Mammary epithelial cell (primary cell): ENCODE measurements at regions not wholly inside any gene's neighbourhood (a gene's known extent, or its start where the extent isn't known, plus 50 kb on each side); places are given as distances from the start of the nearest gene placed in this dataset.

Experiments
- EZH2 ChIP-seq: IDR thresholded peaks from 2 replicates; pipeline ENCODE4 v1.6.1; 2012; ENCODE audit warnings: low read length, inconsistent platforms, borderline replicate concordance
- TF ChIP-seq, protein P1 (sequence below), 2 donors: IDR thresholded peaks in 1 of 2; conservative IDR thresholded peaks in 1 of 2; 2 replicates each; pipeline ENCODE4 v1.5.1; 2011 to 2012; ENCODE audit warnings: inconsistent platforms in 2 of 2, low read length in 2 of 2, mild to moderate bottlenecking in 2 of 2, control low read depth in 1 of 2, low read depth in 1 of 2; ENCODE audit not compliant: insufficient read depth in 1 of 2; ENCODE audit errors: extremely low read depth in 1 of 2

DNA sequence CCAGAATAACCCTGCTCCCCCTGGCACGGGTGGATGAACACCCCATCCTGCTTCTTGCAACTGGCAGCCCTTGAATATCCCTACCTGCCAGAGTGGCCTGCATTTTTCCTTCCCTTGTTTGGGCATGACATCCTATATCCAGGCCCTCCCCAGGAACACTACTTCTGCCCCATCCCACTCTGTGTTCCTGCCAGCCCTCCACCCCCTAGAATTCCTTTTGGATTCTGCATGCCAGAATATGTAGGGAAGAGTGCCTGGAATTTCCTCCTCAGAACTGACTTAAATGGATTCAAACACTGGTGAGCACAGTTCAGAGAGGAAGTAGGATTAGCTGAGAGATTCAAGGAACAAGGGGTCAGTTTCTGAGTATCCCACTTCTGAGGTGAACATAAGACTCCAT lies 123.5 kb upstream of the PELI1 start:
- no peak for TF ChIP-seq EZH2
- TF ChIP-seq, protein P1, sequence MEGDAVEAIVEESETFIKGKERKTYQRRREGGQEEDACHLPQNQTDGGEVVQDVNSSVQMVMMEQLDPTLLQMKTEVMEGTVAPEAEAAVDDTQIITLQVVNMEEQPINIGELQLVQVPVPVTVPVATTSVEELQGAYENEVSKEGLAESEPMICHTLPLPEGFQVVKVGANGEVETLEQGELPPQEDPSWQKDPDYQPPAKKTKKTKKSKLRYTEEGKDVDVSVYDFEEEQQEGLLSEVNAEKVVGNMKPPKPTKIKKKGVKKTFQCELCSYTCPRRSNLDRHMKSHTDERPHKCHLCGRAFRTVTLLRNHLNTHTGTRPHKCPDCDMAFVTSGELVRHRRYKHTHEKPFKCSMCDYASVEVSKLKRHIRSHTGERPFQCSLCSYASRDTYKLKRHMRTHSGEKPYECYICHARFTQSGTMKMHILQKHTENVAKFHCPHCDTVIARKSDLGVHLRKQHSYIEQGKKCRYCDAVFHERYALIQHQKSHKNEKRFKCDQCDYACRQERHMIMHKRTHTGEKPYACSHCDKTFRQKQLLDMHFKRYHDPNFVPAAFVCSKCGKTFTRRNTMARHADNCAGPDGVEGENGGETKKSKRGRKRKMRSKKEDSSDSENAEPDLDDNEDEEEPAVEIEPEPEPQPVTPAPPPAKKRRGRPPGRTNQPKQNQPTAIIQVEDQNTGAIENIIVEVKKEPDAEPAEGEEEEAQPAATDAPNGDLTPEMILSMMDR (conservative IDR thresholded peaks at IDR 0.05 in 1 of 2, IDR thresholded peaks at IDR 0.05 in 1 of 2; ENCODE audit: extremely low read depth in 1 of 2, insufficient read depth in 1 of 2, low read depth in 1 of 2, low read length in 2 of 2), result no peak
